ENCODE measurements at regions not wholly inside any gene's neighbourhood (a gene's known extent, or its start where the extent isn't known, plus 50 kb on each side); places are given as distances from the start of the nearest gene placed in this dataset.

DNA sequence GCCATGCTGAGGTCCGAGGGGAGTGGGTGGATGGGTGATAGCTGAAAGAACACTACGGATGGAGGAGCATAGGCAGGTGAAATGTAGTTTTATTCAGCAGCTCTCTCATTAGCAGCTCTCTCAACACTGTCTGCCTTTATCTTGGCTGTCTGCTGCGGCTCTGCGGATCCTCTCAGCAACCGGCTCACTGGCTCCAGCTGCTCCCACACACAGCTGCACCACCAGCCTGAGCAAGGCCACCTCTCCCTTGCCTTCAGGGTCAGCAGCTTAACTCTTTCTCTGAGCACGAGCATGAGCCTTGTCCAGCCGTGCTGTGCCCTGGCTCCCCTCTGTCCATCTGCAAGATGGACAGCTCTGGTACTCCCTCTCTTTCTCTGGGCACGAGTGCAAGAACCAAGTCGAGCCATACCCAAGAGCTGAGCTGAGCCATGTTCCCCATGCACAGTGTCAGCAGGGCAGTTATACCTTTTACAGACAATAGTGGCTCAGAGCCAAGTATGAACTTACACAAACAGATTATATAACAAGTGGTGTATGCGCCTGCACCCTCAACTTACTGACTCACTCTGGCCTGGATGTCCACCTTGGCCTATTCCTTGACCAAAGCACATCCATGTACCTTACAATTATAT is 108.5 kb downstream of the MACIR start:
- Histone ChIP-seq H2BK15ac (ENCODE audit: low read depth, low read length) (no peak overlapping the region), H3K4me2 (ENCODE audit: low read depth, low read length) (no peak overlapping the region), H2AK9ac (replicated peaks; ENCODE audit: low read depth, low read length, poor library complexity) (no peak overlapping the region), H3K36me3 (ENCODE audit: control insufficient read depth, insufficient read depth, low read length) (no peaks in the 10 kb centered on the region), H3K14ac (replicated peaks; ENCODE audit: low read depth, low read length) (no peak overlapping the region), H3K9me1 (ENCODE audit: insufficient read depth, low read length) (no peaks in the 10 kb centered on the region; the same call in 1 of the 2 replicates), H4K91ac (ENCODE audit: insufficient read depth, low read depth, low read length) (no peak overlapping the region), H4K20me1 (ENCODE audit: insufficient read depth, low read length) (no peaks in the 10 kb centered on the region), H3K23ac (ENCODE audit: low read depth, low read length) (no peak overlapping the region), H2AFZ (replicated peaks; ENCODE audit: low read length, poor library complexity) (no peak overlapping the region), H2AK5ac (ENCODE audit: low read depth, low read length) (no peak overlapping the region), H3K4me1 (ENCODE audit: control insufficient read depth, insufficient read depth, low read length) (peaks cover 4% of the 10 kb centered on the region), H3K4me3 (ENCODE audit: insufficient read depth, low read depth, low read length) (no peak overlapping the region), H3K27ac (ENCODE audit: insufficient read depth, low read length) (no peak overlapping the region), H2BK120ac (ENCODE audit: low read depth, low read length) (no peak overlapping the region), H3K18ac (ENCODE audit: low read depth, low read length) (no peak overlapping the region), H3K4ac (ENCODE audit: low read depth, low read length) (no peak overlapping the region), H4K8ac (ENCODE audit: low read depth in 2 of 2, low read length in 2 of 2) (no peak overlapping the region), H3K56ac (ENCODE audit: extremely low read depth, insufficient read depth, low read length) (no peak overlapping the region), H2BK5ac (ENCODE audit: low read depth, low read length, poor library complexity, severe bottlenecking) (no peak overlapping the region), H3K9me3 (ENCODE audit: control insufficient read depth, insufficient read depth, low read length) (no peaks in the 10 kb centered on the region), H3K27me3 (ENCODE audit: control insufficient read depth, insufficient read depth, low read length) (no peaks in the 10 kb centered on the region), H4K5ac (ENCODE audit: low read depth, low read length) (no peak overlapping the region), H3K79me1 (ENCODE audit: low read depth in 1 of 2, low read length in 2 of 2) (no peaks in the 10 kb centered on the region), H3K9ac (ENCODE audit: low read depth, low read length) (no peak overlapping the region), H2BK20ac (ENCODE audit: low read depth, low read length) (no peak overlapping the region)
- in situ Hi-C loops (cut with MboI; ENCODE audit: low sequenced_read_pairs) (no loop called here), dilution Hi-C loops (cut with HindIII; ENCODE audit: low sequenced_read_pairs, unreplicated experiment) (no loop called here), intact Hi-C loops (cut with micrococcal nuclease) (no loop called here)
- ChIA-PET CTCF (no interaction called here), POLR2A (ENCODE audit: unreplicated experiment) (no interaction called here)
- WGBS, 2 experiments (ENCODE audit: extremely low coverage in 2 of 2, insufficient read length in 1 of 2), result 82% methylated on average over 6 of the region's 10 CpGs; no CpG with 5 or more reads in 1 of the 2 experiments
- no peak for TF ChIP-seq RCOR1 (IDR thresholded peaks at IDR 0.05; ENCODE audit: insufficient replicate concordance, low read length)
- no peak for TF ChIP-seq RAD21 (IDR thresholded peaks at IDR 0.05; ENCODE audit: low read length)
- TF ChIP-seq, protein P1, sequence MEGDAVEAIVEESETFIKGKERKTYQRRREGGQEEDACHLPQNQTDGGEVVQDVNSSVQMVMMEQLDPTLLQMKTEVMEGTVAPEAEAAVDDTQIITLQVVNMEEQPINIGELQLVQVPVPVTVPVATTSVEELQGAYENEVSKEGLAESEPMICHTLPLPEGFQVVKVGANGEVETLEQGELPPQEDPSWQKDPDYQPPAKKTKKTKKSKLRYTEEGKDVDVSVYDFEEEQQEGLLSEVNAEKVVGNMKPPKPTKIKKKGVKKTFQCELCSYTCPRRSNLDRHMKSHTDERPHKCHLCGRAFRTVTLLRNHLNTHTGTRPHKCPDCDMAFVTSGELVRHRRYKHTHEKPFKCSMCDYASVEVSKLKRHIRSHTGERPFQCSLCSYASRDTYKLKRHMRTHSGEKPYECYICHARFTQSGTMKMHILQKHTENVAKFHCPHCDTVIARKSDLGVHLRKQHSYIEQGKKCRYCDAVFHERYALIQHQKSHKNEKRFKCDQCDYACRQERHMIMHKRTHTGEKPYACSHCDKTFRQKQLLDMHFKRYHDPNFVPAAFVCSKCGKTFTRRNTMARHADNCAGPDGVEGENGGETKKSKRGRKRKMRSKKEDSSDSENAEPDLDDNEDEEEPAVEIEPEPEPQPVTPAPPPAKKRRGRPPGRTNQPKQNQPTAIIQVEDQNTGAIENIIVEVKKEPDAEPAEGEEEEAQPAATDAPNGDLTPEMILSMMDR (conservative IDR thresholded peaks at IDR 0.05; ENCODE audit: low read depth, low read length), result no peak
- TF ChIP-seq CEBPB (IDR thresholded peaks at IDR 0.05; ENCODE audit: low read depth, low read length), result no peak
- TF ChIP-seq ELK1 (IDR thresholded peaks at IDR 0.05; ENCODE audit: borderline replicate concordance, low read depth, low read length), result no peak
- TF ChIP-seq POLR2A (IDR thresholded peaks at IDR 0.05; ENCODE audit: low read depth, low read length), result no peak
- no peak for TF ChIP-seq NFE2L2 (IDR thresholded peaks at IDR 0.05; ENCODE audit: low read depth, low read length)
- TF ChIP-seq MXI1 (IDR thresholded peaks at IDR 0.05; ENCODE audit: borderline replicate concordance, low read depth, low read length), result no peak
- TF ChIP-seq FOS (IDR thresholded peaks at IDR 0.05; ENCODE audit: low read depth, low read length), result no peak
- no peak for TF ChIP-seq RFX5 (IDR thresholded peaks at IDR 0.05; ENCODE audit: low read depth, low read length)
- ATAC-seq (ENCODE audit: low read depth), result no peak
- no TSS peak for BruUV-seq (replicated peaks)
- no peak for DNase-seq
